NAMALWA (cell line): ENCODE measurements at regions not wholly inside any gene's neighbourhood (a gene's known extent, or its start where the extent isn't known, plus 50 kb on each side); places are given as distances from the start of the nearest gene placed in this dataset.

Experiments
- DNase-seq: peaks from one replicate; pipeline ENCODE4 v3.0.0-alpha.2; 2015; ENCODE audit warnings: low spot score

DNA sequence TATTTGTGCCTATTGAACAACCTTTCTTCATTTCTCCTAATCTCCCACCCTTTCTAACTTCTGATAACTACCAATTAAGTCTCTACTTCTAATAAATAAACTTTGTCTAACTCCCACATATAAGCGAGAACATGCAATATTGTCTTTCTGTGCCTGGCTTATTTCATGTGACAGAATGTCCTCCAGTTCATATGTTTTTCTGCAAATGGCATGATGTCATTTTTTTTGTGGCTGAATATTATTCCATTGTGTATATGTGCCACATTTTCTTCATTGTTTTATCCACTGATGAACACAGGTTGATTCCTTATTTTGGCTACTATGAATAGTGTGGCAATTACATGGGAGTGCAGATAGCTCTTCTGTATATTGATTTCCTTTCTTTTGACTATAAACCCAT lies 1041.5 kb upstream of the MANEA start:
- no peak for DNase-seq

DNA sequence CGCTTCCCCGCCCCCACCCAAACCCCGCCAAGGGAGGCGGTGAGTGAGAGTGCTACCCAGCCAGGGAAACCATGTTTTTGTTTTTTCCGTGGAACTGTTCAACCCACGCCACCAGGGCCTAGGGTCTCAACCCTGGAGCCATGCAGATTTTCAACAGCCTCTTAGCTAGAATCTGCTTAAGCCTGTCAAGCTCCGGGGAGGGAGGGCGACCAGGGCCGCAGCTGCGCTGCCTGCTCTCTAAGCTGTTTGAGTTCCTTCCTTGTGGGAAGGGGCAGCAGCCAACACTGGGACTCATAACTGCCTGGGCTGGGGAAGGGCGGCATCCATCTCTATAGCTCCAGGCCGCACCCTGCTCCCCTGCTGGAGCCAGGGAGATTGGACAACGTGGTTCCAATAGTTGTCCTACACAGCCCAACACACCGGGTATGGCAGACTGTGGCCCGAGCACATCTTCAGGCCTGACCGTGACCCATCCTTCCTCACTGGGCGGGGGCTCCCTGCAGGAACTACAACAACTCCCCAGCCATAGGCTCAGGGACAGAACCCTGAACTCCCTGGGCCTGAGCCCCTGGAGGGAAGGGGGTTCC lies 1065.7 kb upstream of the MANEA start:
- no peak for DNase-seq

- no peak for DNase-seq
Measured at GRCh38 chr6:94510877-94511276, 1066.5 kb upstream of the MANEA start.

DNA sequence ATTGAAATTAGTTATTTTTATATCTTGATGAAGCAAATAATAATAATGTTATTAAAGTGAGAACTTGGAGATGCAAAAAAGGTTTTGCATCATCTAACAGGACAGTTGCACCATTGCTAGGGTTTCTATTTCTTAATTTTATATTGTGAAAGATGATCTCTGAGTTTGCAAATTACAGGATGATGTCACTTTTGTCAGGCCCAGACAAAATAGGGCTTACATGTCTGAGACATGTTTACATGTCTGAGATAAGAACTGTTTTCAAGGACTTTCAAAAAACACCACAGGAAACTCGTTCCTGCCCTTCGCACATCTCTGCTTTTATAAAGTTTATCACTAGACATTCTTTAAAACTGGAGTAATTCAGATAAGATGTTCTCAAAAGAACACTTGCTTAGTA lies 1075.8 kb upstream of the MANEA start:
- DNase-seq: no peak

DNA sequence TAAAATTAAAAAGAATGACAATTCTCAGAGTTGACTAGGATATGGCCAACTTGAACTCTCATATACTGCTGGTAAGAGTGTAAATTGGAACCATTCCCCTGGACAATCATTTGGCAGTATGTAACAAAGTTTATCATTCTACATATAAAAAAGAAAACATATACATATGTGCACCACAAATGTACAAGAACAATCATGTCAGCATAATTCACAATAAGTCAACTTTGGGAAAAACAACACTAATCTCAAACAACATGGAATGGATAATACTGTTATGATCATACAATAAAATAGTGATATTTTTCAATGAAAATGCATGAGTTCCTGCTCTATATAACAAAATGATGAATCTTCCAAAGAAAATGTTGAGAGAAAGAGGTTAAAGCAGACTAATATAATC lies 1078.7 kb upstream of the EPHA7 start:
- DNase-seq: no peak

GRCh38 chr6:94494500-94494899 lies 1075.1 kb upstream of the EPHA7 start:
- no peak for DNase-seq

GRCh38 chr6:94487371-94487770 lies 1068.0 kb upstream of the EPHA7 start:
- no peak for DNase-seq

DNA sequence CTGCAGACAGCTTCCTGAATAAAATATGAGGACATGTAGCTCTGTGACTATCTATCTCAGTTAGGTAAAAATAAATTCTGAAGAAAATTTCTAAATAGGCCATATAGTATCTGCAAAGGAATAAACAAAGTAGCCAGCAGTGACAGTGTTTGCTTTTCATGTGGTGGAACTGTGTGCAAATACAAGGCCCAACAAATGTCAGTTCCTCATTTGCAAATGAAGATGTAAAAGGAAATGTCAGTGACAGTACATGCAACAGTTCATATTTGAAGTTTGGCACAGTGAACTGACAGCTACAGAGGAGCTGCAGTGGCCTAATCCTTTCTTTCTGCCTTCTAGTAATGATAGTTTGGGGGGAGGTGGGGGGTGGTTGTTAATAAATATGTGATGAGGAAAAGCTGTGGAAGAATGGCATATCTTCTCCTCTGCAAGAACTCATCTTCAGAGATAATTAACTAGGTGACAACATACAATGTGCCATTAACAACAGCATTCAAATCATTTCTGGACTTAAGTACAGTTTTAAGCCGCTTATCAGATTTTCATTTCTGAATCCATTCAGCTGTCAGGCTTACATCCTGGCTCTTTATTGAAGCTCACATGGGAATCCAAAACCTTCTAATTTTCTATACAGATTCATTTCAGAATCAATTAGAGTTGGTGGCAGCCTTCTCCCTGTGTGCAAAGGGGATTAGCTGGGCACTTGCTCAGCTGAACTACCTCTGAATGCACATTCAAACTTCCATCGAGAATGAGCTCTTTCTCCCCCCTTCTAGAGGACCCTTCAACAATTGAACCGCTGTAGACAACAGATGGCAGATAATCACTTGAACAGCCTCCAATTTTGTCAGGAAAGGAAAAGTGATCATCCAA lies 1059.0 kb upstream of the EPHA7 start:
- DNase-seq: peak; percentile 20

DNA sequence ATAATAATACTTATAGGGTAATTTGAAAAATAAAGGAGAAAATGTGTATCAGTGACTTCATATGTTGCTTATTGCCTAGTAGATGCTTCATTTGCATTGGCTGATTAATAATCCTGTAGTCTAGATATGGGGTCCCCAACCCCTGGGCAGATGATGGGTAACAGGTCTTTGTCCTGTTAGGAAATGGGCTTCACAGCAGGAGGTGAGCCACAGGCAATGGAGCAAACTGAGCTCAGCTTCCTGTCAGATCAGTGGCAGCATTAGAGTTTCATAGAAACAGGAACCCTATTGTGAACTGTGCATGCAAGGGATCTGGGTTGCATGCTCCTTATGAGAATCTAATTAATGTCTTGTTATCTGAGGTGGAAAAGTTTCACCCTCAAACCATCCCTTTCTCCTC lies 1049.5 kb upstream of the EPHA7 start:
- DNase-seq: no peak

GRCh38 chr6:94464018-94464510 lies 1044.7 kb upstream of the EPHA7 start:
- DNase-seq: no peak

GRCh38 chr6:94463306-94463705 lies 1043.9 kb upstream of the EPHA7 start:
- DNase-seq: no peak

DNA sequence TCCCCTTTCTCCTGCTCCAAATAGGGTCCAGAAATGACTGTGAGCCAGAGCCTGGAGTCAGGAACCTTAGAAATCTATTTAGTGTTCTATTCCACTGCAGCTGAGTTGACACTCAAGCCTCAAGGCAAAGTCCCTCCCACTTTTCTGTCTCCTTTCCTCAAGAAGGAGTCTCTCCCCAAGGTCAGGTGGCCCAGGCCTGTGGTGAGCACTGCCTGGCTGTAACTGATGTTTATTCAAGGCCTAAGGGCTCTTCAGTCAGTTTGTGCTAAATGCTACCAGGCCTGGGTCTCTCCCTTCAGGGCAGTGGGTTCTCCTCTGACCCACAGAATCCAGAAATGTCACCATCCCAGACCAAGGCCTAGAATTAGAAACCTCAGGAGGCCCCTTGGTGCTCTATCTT lies 1042.9 kb upstream of the EPHA7 start:
- DNase-seq: no peak

- DNase-seq: no peak
Measured at GRCh38 chr6:94456266-94456665, 1036.9 kb upstream of the EPHA7 start.

DNA sequence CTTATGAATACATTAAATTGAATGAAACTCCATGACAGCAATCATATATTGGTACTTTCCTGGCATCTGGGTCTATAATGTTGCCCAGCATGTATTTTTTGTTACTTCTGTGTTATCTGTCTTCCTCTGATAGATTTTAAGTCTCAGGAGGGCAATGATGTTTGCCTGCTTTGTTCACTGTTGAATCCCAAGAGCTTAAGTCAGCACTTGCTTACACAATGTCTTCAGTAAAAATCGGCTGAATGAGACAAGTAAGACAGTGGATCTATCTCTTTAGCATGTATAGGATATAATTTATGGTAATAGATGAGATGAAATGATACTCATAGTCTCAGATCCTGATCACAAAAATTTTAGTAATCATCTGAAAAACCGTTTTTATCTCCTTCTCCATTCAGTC lies 1034.9 kb upstream of the EPHA7 start:
- no peak for DNase-seq

GRCh38 chr6:94446120-94446519 lies 1026.8 kb upstream of the EPHA7 start:
- no peak for DNase-seq

- no peak for DNase-seq
Measured at GRCh38 chr6:94443701-94444100, 1024.3 kb upstream of the EPHA7 start.

DNA sequence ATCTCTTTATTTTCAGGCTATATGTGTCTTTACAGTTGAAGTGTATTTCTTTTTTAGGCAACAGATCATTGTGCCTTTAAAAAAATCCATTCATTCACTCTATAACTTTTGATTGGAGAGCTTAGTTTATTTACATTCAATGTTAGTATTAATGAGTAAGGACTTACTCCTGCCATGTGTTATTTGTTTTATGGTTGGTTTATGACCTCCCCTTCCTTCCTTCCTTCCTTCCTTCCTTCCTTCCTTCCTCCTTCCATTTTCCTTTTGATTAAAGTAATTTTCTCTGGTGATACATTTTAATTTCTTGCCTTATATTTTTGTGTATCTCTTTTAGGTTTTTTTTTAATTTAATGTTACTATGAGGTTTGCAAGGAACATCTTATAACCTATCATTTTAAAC lies 1005.3 kb upstream of the EPHA7 start:
- DNase-seq: no peak

- no peak for DNase-seq
Measured at GRCh38 chr6:94417363-94417762, 998.0 kb upstream of the EPHA7 start.

DNA sequence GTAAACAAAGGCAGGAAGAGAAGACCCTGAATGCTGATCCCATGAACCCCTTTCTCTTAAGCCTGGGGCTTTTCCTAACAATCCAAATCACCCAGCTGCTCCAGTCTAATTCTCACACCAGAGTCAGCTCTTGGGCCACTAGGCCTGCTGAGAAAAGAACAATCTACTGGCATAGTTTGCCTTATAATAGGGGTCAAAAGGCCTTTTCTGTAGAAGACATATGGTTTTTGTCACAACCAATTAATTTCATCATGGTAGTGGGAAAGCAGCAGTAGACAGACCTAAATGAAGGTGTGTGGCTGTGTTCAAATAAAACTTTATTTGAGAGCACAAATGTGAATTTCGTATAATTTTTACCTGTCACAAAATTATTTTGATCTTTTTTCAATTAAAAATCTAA lies 994.7 kb upstream of the EPHA7 start:
- no peak for DNase-seq

- no peak for DNase-seq
Measured at GRCh38 chr6:94401311-94401710, 982.0 kb upstream of the EPHA7 start.

- DNase-seq: no peak
Measured at GRCh38 chr6:94394822-94395221, 975.5 kb upstream of the EPHA7 start.

GRCh38 chr6:94389218-94389617 lies 969.9 kb upstream of the EPHA7 start:
- no peak for DNase-seq

GRCh38 chr6:94377835-94378234 lies 958.5 kb upstream of the EPHA7 start:
- no peak for DNase-seq

DNA sequence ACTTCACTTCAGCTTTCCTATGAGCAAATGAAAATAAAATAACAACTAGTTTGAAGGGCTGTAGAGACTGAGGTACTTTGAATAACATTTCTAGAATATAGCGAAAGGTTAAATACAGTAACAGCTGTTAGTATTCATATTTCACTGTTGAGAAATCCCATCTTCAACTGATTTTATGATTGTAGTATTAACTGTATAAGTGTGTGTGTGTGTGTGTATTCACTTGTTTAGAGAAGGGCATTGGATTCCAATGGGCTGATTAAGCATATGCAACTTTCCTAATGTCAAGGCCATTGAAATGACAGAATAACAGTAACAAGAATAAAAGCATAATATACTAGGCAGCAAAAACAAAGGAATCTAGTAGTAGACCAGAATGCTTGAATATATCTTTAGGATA lies 957.5 kb upstream of the EPHA7 start:
- no peak for DNase-seq
